GM18868 (cell line): ENCODE measurements at regions not wholly inside any gene's neighbourhood (a gene's known extent, or its start where the extent isn't known, plus 50 kb on each side); places are given as distances from the start of the nearest gene placed in this dataset.
A peak's percentile ranks its signal among the peaks of the same experiment; 100 is the strongest.
"Not testable (repeated sequence)": the region's sequence is repeated elsewhere in the genome, so short reads cannot be mapped to it uniquely, and the experiment has no call there.

ENCODE experiments used
- ATAC-seq: cut with Tn5 transposase; IDR thresholded peaks from one replicate; pipeline ENCODE4 v1.9.1; 2021; ENCODE audit warnings: mild to moderate bottlenecking, moderate library complexity; ENCODE audit not compliant: unreplicated experiment

- no peak for ATAC-seq
Observed at GRCh38 chr12:75710361-75711069, 199.1 kb upstream of the KRR1 start.

GRCh38 chr12:75709503-75709902 lies 198.1 kb upstream of the KRR1 start:
- no peak for ATAC-seq

GRCh38 chr12:75708802-75709201 lies 197.4 kb upstream of the KRR1 start:
- no peak for ATAC-seq

GRCh38 chr12:75707983-75708382 lies 196.6 kb upstream of the KRR1 start:
- no peak for ATAC-seq

GRCh38 chr12:75706786-75707605 lies 195.6 kb upstream of the KRR1 start:
- ATAC-seq, result peak; percentile 56

GRCh38 chr12:75705749-75706711 lies 194.6 kb upstream of the KRR1 start:
- no peak for ATAC-seq

GRCh38 chr12:75704664-75705063 lies 193.3 kb upstream of the KRR1 start:
- ATAC-seq, result no peak

- ATAC-seq, result no peak
Observed at GRCh38 chr12:75704208-75704607, 192.8 kb upstream of the KRR1 start.

GRCh38 chr12:75703131-75703530 lies 191.7 kb upstream of the KRR1 start:
- no peak for ATAC-seq

GRCh38 chr12:75702477-75703093 lies 191.2 kb upstream of the KRR1 start:
- no peak for ATAC-seq

- ATAC-seq, result no peak
Observed at GRCh38 chr12:75701859-75702258, 190.4 kb upstream of the KRR1 start.

- ATAC-seq, result no peak
Observed at GRCh38 chr12:75699728-75700496, 188.5 kb upstream of the KRR1 start.

GRCh38 chr12:75699251-75699650 lies 187.8 kb upstream of the KRR1 start:
- no peak for ATAC-seq

- ATAC-seq, result no peak
Observed at GRCh38 chr12:75698052-75698451, 186.6 kb upstream of the KRR1 start.

GRCh38 chr12:75695926-75696325 lies 184.5 kb upstream of the KRR1 start:
- ATAC-seq, result no peak

- no peak for ATAC-seq
Observed at GRCh38 chr12:75694534-75695268, 183.3 kb upstream of the KRR1 start.

- no peak for ATAC-seq
Observed at GRCh38 chr12:75692876-75693275, 181.5 kb upstream of the KRR1 start.

GRCh38 chr12:75690296-75690955 lies 179.0 kb upstream of the KRR1 start:
- no peak for ATAC-seq

GRCh38 chr12:75686233-75686632 lies 174.8 kb upstream of the KRR1 start:
- ATAC-seq, result not testable (repeated sequence)
